BLaER1 treated with 17β-estradiol and CSF1 and Interleukin-3, amounts not matched to agents 10 nM and 100 nM (cell line): ENCODE measurements at regions not wholly inside any gene's neighbourhood (a gene's known extent, or its start where the extent isn't known, plus 50 kb on each side); places are given as distances from the start of the nearest gene placed in this dataset.
A peak's percentile ranks its signal among the peaks of the same experiment; 100 is the strongest.

Source experiments
- H3K27ac ChIP-seq, 11 experiments: shearing (Covaris generic); formaldehyde crosslinking; 2 replicates each; pipeline ENCODE4 v1.8.1; 2022
- H3K27me3 ChIP-seq, 11 experiments: shearing (Covaris generic); formaldehyde crosslinking; 2 replicates each; pipeline ENCODE4 v1.8.1; 2022
- H3K36me3 ChIP-seq, 11 experiments: shearing (Covaris generic); formaldehyde crosslinking; 2 replicates each; pipeline ENCODE4 v1.8.1; 2022
- H3K4me1 ChIP-seq, 10 experiments: shearing (Covaris generic); formaldehyde crosslinking; 2 replicates each; pipeline ENCODE4 v1.8.1; 2022
- H3K4me2 ChIP-seq, 11 experiments: shearing (Covaris generic); formaldehyde crosslinking; 2 replicates each; pipeline ENCODE4 v1.8.1; 2022
- H3K4me3 ChIP-seq, 10 experiments: shearing (Covaris generic); formaldehyde crosslinking; 2 replicates each; pipeline ENCODE4 v1.8.1; 2022
- H3K9ac ChIP-seq, 11 experiments: shearing (Covaris generic); formaldehyde crosslinking; 2 replicates each; pipeline ENCODE4 v1.8.1; 2022
- H3K9me3 ChIP-seq, 11 experiments: shearing (Covaris generic); formaldehyde crosslinking; replicated peaks in 1 of 11; 2 replicates each; pipeline ENCODE4 v1.8.1; 2022
- H4K20me1 ChIP-seq, 11 experiments: shearing (Covaris generic); formaldehyde crosslinking; 2 replicates each; pipeline ENCODE4 v1.8.1; 2022
- Cebpa-rat ChIP-seq, 11 experiments: shearing (Covaris generic); IDR thresholded peaks; 2 replicates each; pipeline ENCODE4 v1.8.1; 2022

DNA sequence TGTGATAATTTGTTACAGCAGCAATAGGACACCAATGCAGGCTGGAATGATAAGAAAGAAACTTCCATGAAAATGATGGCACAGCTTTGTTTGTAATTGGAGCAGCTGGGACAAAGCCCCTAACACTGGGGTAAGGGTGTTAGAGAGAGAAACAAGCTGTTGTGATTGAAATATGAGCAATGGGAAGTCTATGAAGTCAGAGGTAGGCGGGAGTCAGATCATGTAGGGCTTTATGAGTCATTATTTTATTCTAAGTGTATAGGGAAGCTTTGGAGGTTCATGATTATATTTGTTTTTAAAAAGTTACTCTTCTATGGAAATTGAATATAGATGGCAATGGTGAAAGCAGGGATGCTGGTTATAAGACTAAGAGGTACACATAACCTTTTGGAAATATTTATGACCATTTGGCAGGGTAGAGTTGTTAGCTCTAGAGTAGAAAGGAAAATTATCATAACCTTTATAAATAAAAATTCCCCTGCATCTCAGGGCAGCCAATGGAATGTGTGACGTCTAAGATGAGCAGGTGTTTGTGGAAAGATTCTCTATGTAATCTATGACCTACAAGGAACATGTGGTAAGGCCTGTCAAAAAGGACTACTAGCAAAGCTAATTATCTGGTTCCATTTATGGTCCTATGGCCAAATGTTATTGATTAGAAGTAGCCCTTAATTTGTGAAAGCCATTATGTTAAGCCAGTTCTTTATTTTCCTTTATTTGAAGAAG, 85.6 kb downstream of the KCNJ2 start:
- Histone ChIP-seq H3K9me3 (0 out of 22 replicates have a peak, but pooled peaks cover 0 to 4% (median 0%) of the 10 kb centered on the region in 11 experiments), H3K27ac (no peak overlapping the region), H3K27me3 (no peaks in the 10 kb centered on the region)

DNA sequence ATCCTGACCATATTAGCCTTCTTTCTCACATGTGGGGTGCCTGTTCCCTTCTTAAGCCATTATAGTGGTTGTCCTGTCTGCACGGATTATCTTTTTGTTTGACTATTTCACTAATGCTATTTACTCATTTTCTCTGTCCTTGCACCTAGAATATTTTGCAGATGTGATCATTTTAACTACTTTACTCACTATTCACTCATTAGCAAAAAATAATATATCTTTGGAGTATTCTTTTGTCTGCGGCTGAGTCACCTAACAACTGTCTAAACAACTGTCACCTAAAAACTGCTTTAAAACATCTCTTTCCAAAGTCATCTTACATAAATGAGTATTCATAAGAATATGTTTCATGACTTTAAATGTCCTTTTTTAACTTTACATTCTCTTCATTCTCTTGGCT, 87.4 kb downstream of the KCNJ2 start:
- no peak for TF ChIP-seq Cebpa-rat (IDR thresholded peaks at IDR 0.05)
- H3K9me3 ChIP-seq: 0 out of 22 replicates have a peak, but pooled peaks cover 0 to 4% (median 0%) of the 10 kb centered on the region in 11 experiments
- no peaks in the 10 kb centered on the region for H3K36me3 ChIP-seq
- H3K27me3 ChIP-seq: no peaks in the 10 kb centered on the region
- H3K9ac ChIP-seq: no peak overlapping the region
- H3K4me2 ChIP-seq: no peak overlapping the region
- peaks cover 0 to 7% (median 0%) of the 10 kb centered on the region in 10 experiments; a peak in 2 of 20 replicates for H3K4me1 ChIP-seq
- no peaks in the 10 kb centered on the region for H4K20me1 ChIP-seq
- no peak overlapping the region for H3K4me3 ChIP-seq
- H3K27ac ChIP-seq: no peak overlapping the region

More for the DNA sequence above, 85.6 kb downstream of the KCNJ2 start:
- peaks cover 0 to 7% (median 0%) of the 10 kb centered on the region in 10 experiments; a peak in 2 of 20 replicates for H3K4me1 ChIP-seq
- H3K4me2 ChIP-seq: peak overlapping the region in 1 of 11 experiments; percentile 1; a peak in 2 of 22 replicates
- no peaks in the 10 kb centered on the region for H4K20me1 ChIP-seq
- H3K4me3 ChIP-seq: no peak overlapping the region
- no peaks in the 10 kb centered on the region for H3K36me3 ChIP-seq
- H3K9ac ChIP-seq: no peak overlapping the region
- no peak for TF ChIP-seq Cebpa-rat (IDR thresholded peaks at IDR 0.05)

DNA sequence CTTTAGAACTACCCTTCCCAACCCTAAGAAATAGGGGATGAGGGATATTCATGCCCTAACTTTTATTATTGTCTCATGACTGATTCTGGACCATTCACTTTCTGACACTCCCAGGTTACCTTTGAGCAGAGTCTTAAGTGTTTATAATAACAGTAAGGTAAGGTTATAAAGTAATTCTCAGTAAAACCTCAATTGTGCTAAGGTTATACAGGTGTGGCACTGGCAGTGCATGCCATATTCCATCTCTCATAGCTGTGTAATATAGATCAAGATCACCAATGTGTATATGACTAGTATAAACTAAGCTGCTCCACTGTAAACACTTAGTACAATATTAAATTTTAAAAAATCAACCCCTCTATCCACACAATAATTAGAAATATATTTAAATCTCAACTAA, 89.1 kb downstream of the KCNJ2 start:
- 0 out of 22 replicates have a peak, but pooled peaks cover 0 to 4% (median 0%) of the 10 kb centered on the region in 11 experiments for H3K9me3 ChIP-seq
- no peaks in the 10 kb centered on the region for H3K27me3 ChIP-seq
- no peak overlapping the region for H3K27ac ChIP-seq
- no peak for TF ChIP-seq Cebpa-rat (IDR thresholded peaks at IDR 0.05)
- H3K4me3 ChIP-seq: no peak overlapping the region
- H4K20me1 ChIP-seq: no peaks in the 10 kb centered on the region
- H3K36me3 ChIP-seq: no peaks in the 10 kb centered on the region
- no peak overlapping the region for H3K4me2 ChIP-seq
- no peak overlapping the region for H3K9ac ChIP-seq
- peaks cover 0 to 7% (median 0%) of the 10 kb centered on the region in 10 experiments; a peak in 2 of 20 replicates for H3K4me1 ChIP-seq

DNA sequence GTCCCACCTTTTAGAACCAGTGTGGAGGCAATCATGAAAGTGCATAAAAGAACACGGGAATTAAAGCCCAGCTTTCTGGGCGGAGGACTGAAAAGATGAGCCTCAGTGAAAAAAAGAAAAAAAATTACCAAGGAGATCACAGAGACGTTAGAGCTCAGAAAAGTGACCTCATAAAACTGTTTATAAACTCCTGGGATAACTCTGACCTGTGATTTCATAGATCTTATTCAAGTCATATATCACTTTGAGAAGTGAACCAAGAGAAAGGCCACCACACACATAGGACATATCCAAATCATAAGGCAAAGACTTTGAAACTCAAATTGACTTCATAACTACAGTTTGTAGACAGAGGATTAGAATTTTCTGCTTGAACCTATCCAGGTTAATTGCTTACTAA, 90.1 kb downstream of the KCNJ2 start:
- no peak for TF ChIP-seq Cebpa-rat (IDR thresholded peaks at IDR 0.05)
- peaks cover 0 to 10% (median 0%) of the 10 kb centered on the region in 10 experiments; a peak in 4 of 20 replicates for H3K4me1 ChIP-seq
- no peak overlapping the region for H3K27ac ChIP-seq
- no peaks in the 10 kb centered on the region for H3K9me3 ChIP-seq
- H3K9ac ChIP-seq: no peak overlapping the region
- no peaks in the 10 kb centered on the region for H3K36me3 ChIP-seq
- no peak overlapping the region for H3K4me3 ChIP-seq
- no peaks in the 10 kb centered on the region for H3K27me3 ChIP-seq
- no peaks in the 10 kb centered on the region for H4K20me1 ChIP-seq
- no peak overlapping the region for H3K4me2 ChIP-seq

DNA sequence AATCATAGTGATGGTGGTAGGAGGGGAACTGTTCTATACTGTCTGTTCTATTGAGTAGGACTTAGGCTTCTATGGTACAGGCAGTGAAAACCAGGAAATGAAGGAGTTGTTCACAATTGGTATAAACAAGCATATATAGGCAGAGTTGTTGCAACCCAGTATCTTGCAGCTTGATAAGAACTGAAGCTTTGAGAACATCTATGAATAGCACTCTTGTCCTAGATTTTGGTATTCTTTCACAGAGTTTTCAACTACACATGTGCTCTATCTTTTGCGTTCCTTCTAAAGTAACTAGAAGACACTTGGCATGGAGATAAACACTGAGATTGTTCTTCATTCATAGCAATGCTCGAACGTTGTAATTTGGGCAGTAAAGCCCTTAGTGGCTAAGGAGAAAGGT, 91.8 kb downstream of the KCNJ2 start:
- H3K4me1 ChIP-seq: peaks cover 0 to 21% (median 0%) of the 10 kb centered on the region in 10 experiments; a peak in 6 of 20 replicates
- no peak overlapping the region for H3K27ac ChIP-seq
- no peaks in the 10 kb centered on the region for H4K20me1 ChIP-seq
- no peaks in the 10 kb centered on the region for H3K36me3 ChIP-seq
- no peak overlapping the region for H3K4me3 ChIP-seq
- no peaks in the 10 kb centered on the region for H3K27me3 ChIP-seq
- H3K4me2 ChIP-seq: no peak overlapping the region
- no peak overlapping the region for H3K9ac ChIP-seq
- no peaks in the 10 kb centered on the region for H3K9me3 ChIP-seq
- TF ChIP-seq Cebpa-rat (IDR thresholded peaks at IDR 0.05): no peak

DNA sequence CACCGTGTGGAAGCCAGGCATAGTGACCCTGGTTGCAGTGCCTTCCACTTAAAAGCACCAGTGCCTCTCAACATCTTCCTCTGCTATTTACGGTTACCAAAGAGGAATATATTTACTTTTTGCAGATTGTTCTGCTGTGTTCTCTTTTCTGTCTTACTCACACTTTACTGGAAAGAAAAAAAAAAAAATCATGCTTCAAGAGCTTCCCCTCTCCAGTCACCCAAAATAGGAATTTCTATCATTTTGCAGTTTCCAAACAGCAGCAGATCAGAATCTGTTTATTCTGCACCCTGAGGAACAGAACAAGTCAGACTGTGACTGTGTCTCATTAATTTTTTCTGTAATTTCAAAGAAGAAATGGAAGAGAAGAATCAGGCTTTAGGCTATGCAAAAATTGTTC, 96.1 kb downstream of the KCNJ2 start:
- peak overlapping the region in 3 of 11 experiments; percentile 9 to 63 (median 57); a peak in 3 of 22 replicates for H3K27ac ChIP-seq
- no peak for TF ChIP-seq Cebpa-rat (IDR thresholded peaks at IDR 0.05)
- peaks cover 5 to 24% (median 9%) of the 10 kb centered on the region in 11 experiments; a peak in 17 of 22 replicates for H3K9me3 ChIP-seq
- H3K27me3 ChIP-seq: no peaks in the 10 kb centered on the region
- H3K9ac ChIP-seq: peak overlapping the region in 1 of 11 experiments; percentile 48; a peak in 2 of 22 replicates
- peaks cover 0 to 30% (median 0%) of the 10 kb centered on the region in 10 experiments; a peak in 6 of 20 replicates for H3K4me1 ChIP-seq
- no peak overlapping the region for H3K4me3 ChIP-seq
- H3K4me2 ChIP-seq: peak overlapping the region in 3 of 11 experiments; percentile 19 to 92 (median 73); a peak in 6 of 22 replicates
- H4K20me1 ChIP-seq: no peaks in the 10 kb centered on the region
- no peaks in the 10 kb centered on the region for H3K36me3 ChIP-seq

DNA sequence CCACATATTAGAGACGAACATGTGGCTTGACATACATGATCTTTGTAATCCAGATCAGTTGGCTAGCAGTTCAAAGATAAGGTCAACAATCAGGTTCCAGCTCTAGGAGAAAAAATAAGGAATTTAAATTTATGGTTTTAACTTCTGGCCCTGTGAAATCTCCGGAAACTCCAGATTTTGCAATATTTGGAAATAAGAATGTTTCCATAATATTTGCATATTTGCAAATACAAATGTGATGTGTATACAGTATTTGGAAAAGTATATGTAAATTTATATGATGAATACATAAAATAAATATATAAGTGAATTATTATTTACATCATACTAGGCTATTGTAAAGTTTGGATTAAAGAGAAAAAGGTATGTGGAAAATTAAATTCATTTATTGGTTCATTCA, 97.1 kb downstream of the KCNJ2 start:
- Histone ChIP-seq H3K36me3 (no peaks in the 10 kb centered on the region), H3K9me3 (peaks cover 5 to 24% (median 9%) of the 10 kb centered on the region in 11 experiments; a peak in 17 of 22 replicates), H3K9ac (no peak overlapping the region), H3K27ac (peak overlapping the region in 2 of 11 experiments; percentile 57 to 63; a peak in 2 of 22 replicates), H3K4me3 (no peak overlapping the region), H3K4me1 (peaks cover 0 to 30% (median 0%) of the 10 kb centered on the region in 10 experiments; a peak in 6 of 20 replicates), H3K4me2 (peak overlapping the region in 2 of 11 experiments; percentile 73 to 92; a peak in 4 of 22 replicates), H4K20me1 (no peaks in the 10 kb centered on the region), H3K27me3 (no peaks in the 10 kb centered on the region)
- TF ChIP-seq Cebpa-rat (IDR thresholded peaks at IDR 0.05): no peak

DNA sequence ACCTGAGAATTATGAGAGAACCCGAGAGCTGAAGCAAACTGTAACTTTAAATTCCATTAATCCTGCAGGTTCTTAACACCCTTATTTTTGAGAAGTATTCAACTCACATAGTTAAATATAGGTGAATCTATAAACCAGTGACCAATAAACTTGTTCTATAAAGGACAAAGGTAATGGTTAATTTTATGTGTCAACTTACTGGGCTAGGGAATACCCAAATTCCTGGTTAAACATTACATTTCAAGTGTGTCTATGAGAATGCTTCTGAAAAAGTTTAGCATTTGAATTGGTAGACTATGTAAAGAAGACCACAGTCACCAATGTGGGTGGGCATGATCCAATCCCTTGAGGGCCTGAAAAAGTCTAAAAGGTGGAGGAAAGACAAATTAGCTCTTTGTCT, 99.1 kb downstream of the KCNJ2 start:
- no peaks in the 10 kb centered on the region for H3K36me3 ChIP-seq
- no peak overlapping the region for H3K4me3 ChIP-seq
- H3K27me3 ChIP-seq: no peaks in the 10 kb centered on the region
- H3K4me2 ChIP-seq: no peak overlapping the region
- H4K20me1 ChIP-seq: no peaks in the 10 kb centered on the region
- TF ChIP-seq Cebpa-rat (IDR thresholded peaks at IDR 0.05): no peak
- peaks cover 5 to 24% (median 9%) of the 10 kb centered on the region in 11 experiments; a peak in 17 of 22 replicates for H3K9me3 ChIP-seq
- no peak overlapping the region for H3K9ac ChIP-seq
- peaks cover 0 to 30% (median 0%) of the 10 kb centered on the region in 10 experiments; a peak in 6 of 20 replicates for H3K4me1 ChIP-seq
- H3K27ac ChIP-seq: no peak overlapping the region

DNA sequence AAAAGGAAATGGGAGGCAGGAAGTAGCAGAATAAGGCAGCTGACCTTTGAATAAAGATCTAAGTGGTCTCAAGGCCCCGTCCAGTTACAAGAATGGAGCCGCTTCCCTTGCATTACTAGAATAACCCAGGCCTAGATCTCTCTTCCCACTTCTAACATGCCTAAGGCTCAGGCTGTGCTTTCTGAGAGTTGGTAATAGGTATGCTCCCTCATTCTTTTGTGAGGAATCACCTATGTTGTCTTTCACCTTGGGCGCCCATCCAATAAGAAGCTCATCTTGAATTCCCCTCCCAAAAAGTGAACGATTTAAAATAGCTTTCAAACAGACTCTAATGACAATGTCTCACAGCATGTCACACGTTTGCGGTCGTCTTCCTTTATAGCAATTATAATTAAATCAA, 101.2 kb downstream of the KCNJ2 start:
- H3K27me3 ChIP-seq: no peaks in the 10 kb centered on the region
- H3K9me3 ChIP-seq: peaks cover 5 to 24% (median 9%) of the 10 kb centered on the region in 11 experiments; a peak in 17 of 22 replicates
- H3K27ac ChIP-seq: no peak overlapping the region
- no peak overlapping the region for H3K4me2 ChIP-seq
- H3K4me3 ChIP-seq: no peak overlapping the region
- H4K20me1 ChIP-seq: no peaks in the 10 kb centered on the region
- TF ChIP-seq Cebpa-rat (IDR thresholded peaks at IDR 0.05): no peak
- no peaks in the 10 kb centered on the region for H3K36me3 ChIP-seq
- H3K4me1 ChIP-seq: peaks cover 0 to 15% (median 0%) of the 10 kb centered on the region in 10 experiments; a peak in 6 of 20 replicates
- no peak overlapping the region for H3K9ac ChIP-seq
